ENCODE measurements at regions not wholly inside any gene's neighbourhood (a gene's known extent, or its start where the extent isn't known, plus 50 kb on each side); places are given as distances from the start of the nearest gene placed in this dataset.

GRCh38 chr13:106681536-106681935 lies 113.6 kb upstream of the ARGLU1 start:
- no peaks in the 10 kb centered on the region for H3K4me1 Mint-ChIP-seq (ENCODE audit: low read depth)
- H3K4me3 Mint-ChIP-seq (ENCODE audit: unreplicated experiment): no peak overlapping the region
- no peaks in the 10 kb centered on the region for H3K9me3 Mint-ChIP-seq (ENCODE audit: low read depth)
- no peaks in the 10 kb centered on the region for H3K36me3 Mint-ChIP-seq (ENCODE audit: low read depth)
- no peak overlapping the region for H3K27ac Mint-ChIP-seq (ENCODE audit: unreplicated experiment)
- no peak for TF ChIP-seq CTCF (IDR thresholded peaks at IDR 0.05)
- H3K27me3 Mint-ChIP-seq (ENCODE audit: low read depth): peaks cover 8% of the 10 kb centered on the region
- DNase-seq (ENCODE audit: low spot score): no peak

DNA sequence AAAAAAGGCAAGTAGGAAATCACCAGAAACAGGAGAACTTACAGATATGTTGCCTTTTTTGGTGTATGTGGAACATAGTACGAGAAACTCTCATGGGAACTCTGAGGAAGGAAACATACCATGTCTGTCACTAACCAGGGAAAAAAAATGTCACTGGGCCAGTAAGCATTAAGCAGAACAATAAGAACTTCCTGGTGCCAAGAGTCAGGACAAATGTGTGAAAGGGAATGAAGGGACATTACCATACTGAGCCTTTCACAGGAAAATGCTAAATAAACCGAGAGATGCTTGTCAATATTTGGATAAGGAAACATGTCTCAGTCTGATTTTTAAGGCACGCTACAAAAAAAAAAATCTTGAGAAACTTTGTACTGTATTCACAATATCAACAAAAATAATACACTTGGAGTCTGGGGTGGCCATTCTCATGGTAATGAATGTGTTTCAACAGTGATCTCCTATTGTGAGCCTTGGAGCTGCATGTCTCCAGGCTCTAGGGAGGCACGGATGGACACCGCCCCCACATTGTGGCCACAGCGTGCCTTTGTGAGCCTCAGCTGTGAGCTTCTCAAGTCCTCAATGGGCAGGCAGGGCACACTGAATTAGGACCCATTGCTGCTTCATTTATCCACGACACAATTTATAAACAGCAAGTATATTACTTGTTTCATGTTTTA lies 113.0 kb upstream of the ARGLU1 start:
- no peak for DNase-seq (ENCODE audit: low spot score)
- no peak for TF ChIP-seq CTCF (IDR thresholded peaks at IDR 0.05)
- H3K9me3 Mint-ChIP-seq (ENCODE audit: low read depth): no peaks in the 10 kb centered on the region
- H3K27me3 Mint-ChIP-seq (ENCODE audit: low read depth): peaks cover 8% of the 10 kb centered on the region
- H3K36me3 Mint-ChIP-seq (ENCODE audit: low read depth): no peaks in the 10 kb centered on the region
- no peaks in the 10 kb centered on the region for H3K4me1 Mint-ChIP-seq (ENCODE audit: low read depth)
- no peak overlapping the region for H3K4me3 Mint-ChIP-seq (ENCODE audit: unreplicated experiment)
- H3K27ac Mint-ChIP-seq (ENCODE audit: unreplicated experiment): no peak overlapping the region

- Mint-ChIP-seq H3K27me3 (ENCODE audit: low read depth) (peaks cover 8% of the 10 kb centered on the region), H3K4me3 (ENCODE audit: unreplicated experiment) (no peak overlapping the region), H3K27ac (ENCODE audit: unreplicated experiment) (no peak overlapping the region), H3K4me1 (ENCODE audit: low read depth) (no peaks in the 10 kb centered on the region), H3K36me3 (ENCODE audit: low read depth) (no peaks in the 10 kb centered on the region), H3K9me3 (ENCODE audit: low read depth) (no peaks in the 10 kb centered on the region)
- DNase-seq (ENCODE audit: low spot score): no peak
- no peak for TF ChIP-seq CTCF (IDR thresholded peaks at IDR 0.05)
Observed at GRCh38 chr13:106678646-106679418, 110.9 kb upstream of the ARGLU1 start.

DNA sequence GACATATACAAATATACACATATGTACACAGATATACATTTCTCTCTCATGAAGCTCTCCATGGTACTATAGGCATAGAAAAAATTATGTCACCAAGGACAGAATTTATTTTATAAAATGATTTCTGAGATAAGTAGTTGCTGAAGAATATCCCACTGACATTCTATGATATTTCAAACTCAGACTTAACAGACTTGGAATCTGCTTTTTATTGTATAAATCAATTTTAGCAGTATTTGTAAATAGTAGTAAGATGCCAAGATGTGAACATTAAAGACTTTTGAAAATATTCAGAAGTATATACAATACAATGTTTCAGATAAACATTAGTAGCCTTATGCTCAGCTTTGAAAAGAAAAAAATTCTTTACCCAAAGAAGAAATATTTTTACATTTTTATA lies 107.4 kb upstream of the ARGLU1 start:
- H3K9me3 Mint-ChIP-seq (ENCODE audit: low read depth): no peaks in the 10 kb centered on the region
- no peak overlapping the region for H3K27ac Mint-ChIP-seq (ENCODE audit: unreplicated experiment)
- no peak for TF ChIP-seq CTCF (IDR thresholded peaks at IDR 0.05)
- H3K4me1 Mint-ChIP-seq (ENCODE audit: low read depth): no peaks in the 10 kb centered on the region
- H3K27me3 Mint-ChIP-seq (ENCODE audit: low read depth): peaks cover 3% of the 10 kb centered on the region
- no peaks in the 10 kb centered on the region for H3K36me3 Mint-ChIP-seq (ENCODE audit: low read depth)
- no peak for DNase-seq (ENCODE audit: low spot score)
- no peak overlapping the region for H3K4me3 Mint-ChIP-seq (ENCODE audit: unreplicated experiment)

- no peaks in the 10 kb centered on the region for H3K9me3 Mint-ChIP-seq (ENCODE audit: low read depth)
- H3K27me3 Mint-ChIP-seq (ENCODE audit: low read depth): no peaks in the 10 kb centered on the region
- no peak for DNase-seq (ENCODE audit: low spot score)
- no peak overlapping the region for H3K27ac Mint-ChIP-seq (ENCODE audit: unreplicated experiment)
- no peaks in the 10 kb centered on the region for H3K4me1 Mint-ChIP-seq (ENCODE audit: low read depth)
- H3K36me3 Mint-ChIP-seq (ENCODE audit: low read depth): no peaks in the 10 kb centered on the region
- no peak overlapping the region for H3K4me3 Mint-ChIP-seq (ENCODE audit: unreplicated experiment)
- no peak for TF ChIP-seq CTCF (IDR thresholded peaks at IDR 0.05)
Observed at GRCh38 chr13:106660746-106661625, 93.0 kb upstream of the ARGLU1 start.

All from chondrocyte (in vitro differentiated cells).